A549 (cell line): ENCODE measurements at regions not wholly inside any gene's neighbourhood (a gene's known extent, or its start where the extent isn't known, plus 50 kb on each side); places are given as distances from the start of the nearest gene placed in this dataset.

Experiments
- CBX8 ChIP-seq: fragments of 200-600 bp; sonication (generic); IDR thresholded peaks from 2 replicates; pipeline ENCODE4 v1.6.1; 2016
- CHD2 ChIP-seq: fragments of 150-350 bp; IDR thresholded peaks from 2 replicates; pipeline ENCODE4 v1.6.1; 2014; ENCODE audit warnings: low read length; ENCODE audit not compliant: partially characterized antibody
- CTCF ChIP-seq: fragments of >200 bp; sonication (Bioruptor Twin); formaldehyde crosslinking; IDR thresholded peaks from 3 replicates; pipeline ENCODE4 v1.5.1; 2016
- FOXS1 ChIP-seq: fragments of 250-450 bp; sonication (Bioruptor Pico); IDR thresholded peaks from 2 replicates; pipeline ENCODE4 v1.5.0; 2020; ENCODE audit warnings: mild to moderate bottlenecking, moderate library complexity
- HMGXB4 ChIP-seq: fragments of 250-450 bp; sonication (Bioruptor Pico); IDR thresholded peaks from 2 replicates; pipeline ENCODE4 v1.5.0; 2021; ENCODE audit warnings: mild to moderate bottlenecking, moderate library complexity, borderline replicate concordance
- JUNB ChIP-seq: fragments of >200 bp; sonication (Bioruptor Twin); formaldehyde crosslinking; IDR thresholded peaks from 2 replicates; pipeline ENCODE4 v1.6.1; 2016
- MAFK ChIP-seq: fragments of 450-650 bp; IDR thresholded peaks from 2 replicates; pipeline ENCODE4 v1.6.1; 2014; ENCODE audit not compliant: partially characterized antibody
- POLR2A ChIP-seq: IDR thresholded peaks from 2 replicates; pipeline ENCODE4 v1.6.1; 2012; ENCODE audit warnings: mild to moderate bottlenecking, low read length
- POLR2AphosphoS2 ChIP-seq: conservative IDR thresholded peaks from 2 replicates; pipeline ENCODE4 v1.6.1; 2012; ENCODE audit warnings: low read length, improper control_type of control experiment, inconsistent platforms
- RAD21 ChIP-seq, 2 experiments: fragments of >200 bp in 1 of 2; sonication (Bioruptor Twin) in 1 of 2; formaldehyde crosslinking in 1 of 2; IDR thresholded peaks in 1 of 2; conservative IDR thresholded peaks in 1 of 2; 2 replicates in 1 of 2; 3 replicates in 1 of 2; pipeline ENCODE4 v1.6.1; 2012 to 2018; ENCODE audit warnings: inconsistent platforms in 1 of 2
- REST ChIP-seq: fragments of 200-600 bp; sonication (generic); IDR thresholded peaks from 2 replicates; pipeline ENCODE4 v1.6.1; 2016; ENCODE audit warnings: antibody characterized with exemption, mild to moderate bottlenecking, moderate library complexity
- SMC3 ChIP-seq: fragments of >200 bp; sonication (Bioruptor Twin); formaldehyde crosslinking; IDR thresholded peaks from 3 replicates; pipeline ENCODE4 v1.6.1; 2018; ENCODE audit warnings: inconsistent platforms

DNA sequence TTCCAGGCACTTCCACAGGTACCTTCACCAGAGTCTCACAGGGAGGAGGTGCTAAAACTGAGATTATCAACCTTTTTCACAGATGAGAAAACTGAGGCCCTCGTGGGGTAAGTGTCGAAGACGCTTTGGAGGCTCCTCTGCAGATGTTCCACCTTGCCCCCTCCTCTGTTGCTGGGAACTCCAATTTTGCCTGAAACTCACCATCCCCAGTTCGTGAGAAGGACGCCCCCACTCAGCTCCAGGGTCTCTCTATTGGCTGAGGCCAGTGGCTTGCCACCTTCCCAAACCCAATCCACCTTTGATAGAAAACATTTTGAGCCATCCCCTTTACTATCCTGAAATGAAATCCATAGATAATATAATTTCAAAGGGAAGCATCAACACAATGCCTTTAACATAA, 109.1 kb downstream of the CYP26B1 start:
- no peak for TF ChIP-seq CTCF
- TF ChIP-seq CBX8: no peak
- no peak for TF ChIP-seq POLR2AphosphoS2
- TF ChIP-seq JUNB: no peak
- TF ChIP-seq MAFK: no peak
- no peak for TF ChIP-seq POLR2A
- no peak for TF ChIP-seq CHD2
- TF ChIP-seq RAD21 (conservative IDR thresholded peaks at IDR 0.05 in 1 of 2, IDR thresholded peaks at IDR 0.05 in 1 of 2): no peak
- no peak for TF ChIP-seq REST
- TF ChIP-seq HMGXB4 (CRISPR knock-in tag): no peak
- TF ChIP-seq SMC3: no peak
- TF ChIP-seq FOXS1 (CRISPR knock-in tag): no peak
